Neuronal stem cell (in vitro differentiated cells): ENCODE measurements at regions not wholly inside any gene's neighbourhood (a gene's known extent, or its start where the extent isn't known, plus 50 kb on each side); places are given as distances from the start of the nearest gene placed in this dataset.
"Not testable (repeated sequence)": the region's sequence is repeated elsewhere in the genome, so short reads cannot be mapped to it uniquely, and the experiment has no call there.

Experiments used
- DNase-seq: peaks from one replicate; pipeline ENCODE4 v3.0.0-alpha.2; 2013; ENCODE audit warnings: low spot score
- H2AFZ ChIP-seq: one replicate; pipeline ENCODE4 v1.6.1; 2013; ENCODE audit warnings: mild to moderate bottlenecking, low read length, inconsistent platforms
- H2AK5ac ChIP-seq: 2 replicates; pipeline ENCODE4 v1.6.1; 2013; ENCODE audit warnings: low read depth, mild to moderate bottlenecking, inconsistent platforms, low read length, moderate library complexity, mixed read lengths
- H2BK120ac ChIP-seq: 2 replicates; pipeline ENCODE4 v1.6.1; 2013; ENCODE audit warnings: low read depth, mild to moderate bottlenecking, inconsistent platforms, low read length, moderate library complexity, mixed read lengths
- H2BK12ac ChIP-seq: one replicate; pipeline ENCODE4 v1.6.1; 2013; ENCODE audit warnings: low read length, inconsistent platforms
- H2BK15ac ChIP-seq: 2 replicates; pipeline ENCODE4 v1.6.1; 2013; ENCODE audit warnings: mild to moderate bottlenecking, low read length, inconsistent platforms, mixed read lengths
- H2BK5ac ChIP-seq: one replicate; pipeline ENCODE4 v1.6.1; 2013; ENCODE audit warnings: inconsistent platforms, mild to moderate bottlenecking, low read length, moderate library complexity
- H3K14ac ChIP-seq: one replicate; pipeline ENCODE4 v1.6.1; 2013; ENCODE audit warnings: low read length, inconsistent platforms
- H3K18ac ChIP-seq: 2 replicates; pipeline ENCODE4 v1.6.1; 2013; ENCODE audit warnings: low read length, inconsistent platforms
- H3K23ac ChIP-seq: 2 replicates; pipeline ENCODE4 v1.6.1; 2013; ENCODE audit warnings: low read depth, mild to moderate bottlenecking, mixed read lengths, low read length, inconsistent platforms; ENCODE audit not compliant: poor library complexity
- H3K27ac ChIP-seq: replicated peaks from 3 replicates; pipeline ENCODE4 v1.5.1; 2013; ENCODE audit warnings: low read length, inconsistent platforms
- H3K27me3 ChIP-seq, 3 experiments: 2 replicates each; pipeline ENCODE4 v1.6.1; 2013; ENCODE audit warnings: low read length in 3 of 3, mild to moderate bottlenecking in 2 of 3, inconsistent platforms in 1 of 3, low read depth in 1 of 3, mixed read lengths in 1 of 3, moderate library complexity in 1 of 3; ENCODE audit not compliant: control insufficient read depth in 3 of 3, insufficient read depth in 3 of 3
- H3K36me3 ChIP-seq, 2 donors: replicated peaks in 1 of 2; 2 replicates each; pipeline ENCODE4 v1.6.1; 2013; ENCODE audit warnings: low read length in 2 of 2; ENCODE audit not compliant: control insufficient read depth in 2 of 2, insufficient read depth in 2 of 2
- H3K4ac ChIP-seq: 2 replicates; pipeline ENCODE4 v1.6.1; 2013; ENCODE audit warnings: inconsistent platforms, mild to moderate bottlenecking, low read length, moderate library complexity
- H3K4me1 ChIP-seq, 2 donors: 1 replicate in 1 of 2; 2 replicates in 1 of 2; pipeline ENCODE4 v1.6.1; 2013; ENCODE audit warnings: low read length in 2 of 2, low read depth in 1 of 2; ENCODE audit not compliant: control insufficient read depth in 2 of 2, insufficient read depth in 1 of 2
- H3K4me2 ChIP-seq: one replicate; pipeline ENCODE4 v1.6.1; 2013; ENCODE audit warnings: mild to moderate bottlenecking, low read length, inconsistent platforms; ENCODE audit not compliant: insufficient read depth, poor library complexity, severe bottlenecking
- H3K4me3 ChIP-seq, 2 donors: 2 replicates each; pipeline ENCODE4 v1.5.1; 2013; ENCODE audit warnings: low read length in 2 of 2, mild to moderate bottlenecking in 2 of 2, inconsistent platforms in 1 of 2, moderate library complexity in 1 of 2
- H3K79me1 ChIP-seq: one replicate; pipeline ENCODE4 v1.6.1; 2013; ENCODE audit warnings: low read depth, mild to moderate bottlenecking, inconsistent platforms, low read length, moderate library complexity
- H3K9ac ChIP-seq: one replicate; pipeline ENCODE4 v1.6.1; 2013; ENCODE audit warnings: mild to moderate bottlenecking, low read depth, low read length, inconsistent platforms; ENCODE audit not compliant: poor library complexity
- H3K9me3 ChIP-seq, 2 donors: replicated peaks in 1 of 2; 2 replicates each; pipeline versions ENCODE3 to v1.6.1; 2013; ENCODE audit warnings: low read length in 2 of 2, mild to moderate bottlenecking in 2 of 2, inconsistent platforms in 1 of 2, low read depth in 1 of 2, mixed read lengths in 1 of 2, moderate library complexity in 1 of 2; ENCODE audit not compliant: control insufficient read depth in 2 of 2, insufficient read depth in 1 of 2
- H4K8ac ChIP-seq: one replicate; pipeline ENCODE4 v1.6.1; 2013; ENCODE audit warnings: low read depth, mild to moderate bottlenecking, inconsistent platforms, low read length, moderate library complexity
- H4K91ac ChIP-seq: one replicate; pipeline ENCODE4 v1.6.1; 2013; ENCODE audit warnings: low read length, low read depth, mild to moderate bottlenecking, inconsistent platforms; ENCODE audit not compliant: poor library complexity
- WGBS, 2 donors: extraction: QIAGEN DNeasy Blood & Tissue Kit; methylation state at CpG; one replicate each; pipeline ENCODE4 v1.1.7; 2013; ENCODE audit warnings: missing lambda C conversion rate in 2 of 2, mixed read lengths in 1 of 2; ENCODE audit not compliant: insufficient read length in 2 of 2, insufficient replicate concordance in 1 of 2; ENCODE audit errors: extremely low coverage in 2 of 2; 5-methylcytosine and 5-hydroxymethylcytosine counted together

DNA sequence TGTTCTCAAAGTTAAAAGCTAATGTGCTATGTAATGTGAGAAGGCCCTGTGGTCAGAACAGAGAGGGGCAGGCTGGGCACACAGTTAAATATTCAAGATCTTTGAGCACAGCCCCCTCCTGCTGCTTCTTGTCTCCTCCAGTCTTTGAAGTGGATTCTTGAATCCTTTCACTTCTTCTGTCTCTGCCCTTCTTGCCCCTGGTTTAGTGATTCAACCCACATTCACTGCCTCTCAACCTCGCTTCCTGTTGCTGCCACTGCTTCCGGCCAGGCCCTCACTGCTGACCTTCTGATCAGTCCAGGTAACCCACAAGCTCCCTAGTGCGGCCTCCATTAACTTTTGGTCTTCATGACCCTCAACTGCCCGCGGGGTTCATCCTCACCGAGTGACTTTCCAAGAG lies 417.3 kb upstream of the NOX3 start:
- Histone ChIP-seq H3K27ac (no peak overlapping the region), H3K79me1 (no peaks in the 10 kb centered on the region), H4K91ac (no peak overlapping the region), H2AK5ac (no peak overlapping the region), H3K4ac (no peak overlapping the region), H3K14ac (no peak overlapping the region), H3K4me3 (no peak overlapping the region), H3K23ac (no peak overlapping the region), H3K4me1 (peaks cover 1 to 4% of the 10 kb centered on the region in 2 donors), H3K4me2 (no peak overlapping the region), H2AFZ (peak overlapping the region; percentile 86), H2BK15ac (no peak overlapping the region), H4K8ac (no peak overlapping the region), H2BK120ac (no peak overlapping the region), H2BK5ac (no peak overlapping the region), H3K9ac (no peak overlapping the region), H3K18ac (no peak overlapping the region), H3K36me3 (no peaks in the 10 kb centered on the region), H3K9me3 (no peaks in the 10 kb centered on the region), H2BK12ac (no peak overlapping the region), H3K27me3 (no peaks in the 10 kb centered on the region)
- WGBS, 2 donors: no CpG with 5 or more reads among the region's 6 CpGs
- DNase-seq: no peak

DNA sequence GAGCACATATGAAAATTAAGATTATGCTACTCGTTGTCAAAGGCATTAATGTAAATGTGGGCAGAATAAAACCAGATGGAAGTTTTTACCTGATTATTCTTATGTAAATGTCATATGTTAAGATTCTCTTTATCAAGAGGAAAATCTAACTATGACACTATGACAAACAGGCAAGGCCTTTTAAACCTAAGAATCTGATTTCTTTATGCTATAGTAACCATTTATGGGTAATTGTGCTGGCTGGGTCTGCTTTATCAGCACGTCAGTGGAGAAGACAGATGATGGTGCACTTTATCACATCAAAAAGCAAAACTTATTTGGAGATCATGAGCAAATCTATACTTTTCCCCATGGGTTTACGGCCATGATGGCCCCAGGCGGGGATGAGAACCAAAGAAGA lies 412.0 kb upstream of the NOX3 start:
- H3K27me3 ChIP-seq: no peaks in the 10 kb centered on the region
- H3K9ac ChIP-seq: no peak overlapping the region
- H3K4me2 ChIP-seq: no peak overlapping the region
- H2BK5ac ChIP-seq: no peak overlapping the region
- no CpG with 5 or more reads among the region's 4 CpGs for WGBS, 2 donors
- no peaks in the 10 kb centered on the region for H3K9me3 ChIP-seq
- H3K23ac ChIP-seq: no peak overlapping the region
- H3K4ac ChIP-seq: no peak overlapping the region
- no peak overlapping the region for H2BK120ac ChIP-seq
- H3K14ac ChIP-seq: no peak overlapping the region
- H4K91ac ChIP-seq: no peak overlapping the region
- H3K79me1 ChIP-seq: no peaks in the 10 kb centered on the region
- no peak overlapping the region for H2AK5ac ChIP-seq
- no peak overlapping the region for H2AFZ ChIP-seq
- H4K8ac ChIP-seq: no peak overlapping the region
- no peak overlapping the region for H3K27ac ChIP-seq
- no peaks in the 10 kb centered on the region for H3K4me1 ChIP-seq
- no peak for DNase-seq
- H2BK15ac ChIP-seq: no peak overlapping the region
- no peak overlapping the region for H3K4me3 ChIP-seq
- H3K18ac ChIP-seq: no peak overlapping the region
- H2BK12ac ChIP-seq: no peak overlapping the region
- H3K36me3 ChIP-seq: no peaks in the 10 kb centered on the region

- H3K27ac ChIP-seq, H3K4me1 ChIP-seq, H3K14ac ChIP-seq, H3K9ac ChIP-seq, H2BK15ac ChIP-seq, H4K8ac ChIP-seq, H3K27me3 ChIP-seq, H2AK5ac ChIP-seq, H3K4me2 ChIP-seq, H2BK120ac ChIP-seq, H3K4ac ChIP-seq, DNase-seq, H2AFZ ChIP-seq, H2BK5ac ChIP-seq, H3K79me1 ChIP-seq, H3K36me3 ChIP-seq, H3K18ac ChIP-seq, H3K4me3 ChIP-seq, H3K9me3 ChIP-seq, H2BK12ac ChIP-seq, H3K23ac ChIP-seq, H4K91ac ChIP-seq: not testable (repeated sequence)
- no CpG with 5 or more reads among the region's 46 CpGs for WGBS, 2 donors
Observed at GRCh38 chr6:155866676-155867390, 411.2 kb upstream of the NOX3 start.

GRCh38 chr6:155861821-155862220 lies 406.2 kb upstream of the NOX3 start:
- Histone ChIP-seq H3K23ac (no peak overlapping the region), H3K9ac (no peak overlapping the region), H3K14ac (no peak overlapping the region), H4K8ac (no peak overlapping the region), H3K18ac (no peak overlapping the region), H2BK120ac (no peak overlapping the region), H2AFZ (no peak overlapping the region), H2BK12ac (no peak overlapping the region), H3K4me1 (no peaks in the 10 kb centered on the region), H3K27me3 (no peaks in the 10 kb centered on the region), H3K4me2 (no peak overlapping the region), H3K9me3 (no peaks in the 10 kb centered on the region), H2AK5ac (no peak overlapping the region), H2BK5ac (no peak overlapping the region), H3K79me1 (no peaks in the 10 kb centered on the region), H2BK15ac (no peak overlapping the region), H3K27ac (no peak overlapping the region), H3K4ac (no peak overlapping the region), H4K91ac (no peak overlapping the region), H3K4me3 (no peak overlapping the region), H3K36me3 (no peaks in the 10 kb centered on the region)
- DNase-seq: no peak
- WGBS, 2 donors: no CpG with 5 or more reads among the region's 2 CpGs
